IMR-90 (cell line): ENCODE measurements at regions not wholly inside any gene's neighbourhood (a gene's known extent, or its start where the extent isn't known, plus 50 kb on each side); places are given as distances from the start of the nearest gene placed in this dataset.

ENCODE experiments used
- BHLHE40 ChIP-seq: fragments of 150-350 bp; IDR thresholded peaks from 2 replicates; pipeline ENCODE4 v1.6.1; 2016; ENCODE audit warnings: mild to moderate bottlenecking, low read depth, low read length
- CEBPB ChIP-seq: IDR thresholded peaks from 2 replicates; pipeline ENCODE4 v1.6.1; 2012; ENCODE audit warnings: low read depth, low read length, improper control_type of control experiment
- MAZ ChIP-seq: IDR thresholded peaks from 2 replicates; pipeline ENCODE4 v1.6.1; 2012; ENCODE audit warnings: low read depth, mild to moderate bottlenecking, low read length, improper control_type of control experiment, moderate library complexity, borderline replicate concordance
- POLR2A ChIP-seq: IDR thresholded peaks from 2 replicates; pipeline ENCODE4 v1.6.1; 2012; ENCODE audit warnings: mild to moderate bottlenecking, low read depth, low read length
- TF ChIP-seq, protein P1 (sequence below): conservative IDR thresholded peaks from 2 replicates; pipeline ENCODE4 v1.5.1; 2012; ENCODE audit warnings: mild to moderate bottlenecking, low read depth, low read length, improper control_type of control experiment
- TF ChIP-seq, protein P2 (sequence below): fragments of 150-350 bp; IDR thresholded peaks from 2 replicates; pipeline ENCODE4 v1.6.1; 2016; ENCODE audit warnings: low read depth, mild to moderate bottlenecking, low read length, moderate library complexity, borderline replicate concordance

- TF ChIP-seq, protein P1, sequence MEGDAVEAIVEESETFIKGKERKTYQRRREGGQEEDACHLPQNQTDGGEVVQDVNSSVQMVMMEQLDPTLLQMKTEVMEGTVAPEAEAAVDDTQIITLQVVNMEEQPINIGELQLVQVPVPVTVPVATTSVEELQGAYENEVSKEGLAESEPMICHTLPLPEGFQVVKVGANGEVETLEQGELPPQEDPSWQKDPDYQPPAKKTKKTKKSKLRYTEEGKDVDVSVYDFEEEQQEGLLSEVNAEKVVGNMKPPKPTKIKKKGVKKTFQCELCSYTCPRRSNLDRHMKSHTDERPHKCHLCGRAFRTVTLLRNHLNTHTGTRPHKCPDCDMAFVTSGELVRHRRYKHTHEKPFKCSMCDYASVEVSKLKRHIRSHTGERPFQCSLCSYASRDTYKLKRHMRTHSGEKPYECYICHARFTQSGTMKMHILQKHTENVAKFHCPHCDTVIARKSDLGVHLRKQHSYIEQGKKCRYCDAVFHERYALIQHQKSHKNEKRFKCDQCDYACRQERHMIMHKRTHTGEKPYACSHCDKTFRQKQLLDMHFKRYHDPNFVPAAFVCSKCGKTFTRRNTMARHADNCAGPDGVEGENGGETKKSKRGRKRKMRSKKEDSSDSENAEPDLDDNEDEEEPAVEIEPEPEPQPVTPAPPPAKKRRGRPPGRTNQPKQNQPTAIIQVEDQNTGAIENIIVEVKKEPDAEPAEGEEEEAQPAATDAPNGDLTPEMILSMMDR, result no peak
- TF ChIP-seq, protein P2, sequence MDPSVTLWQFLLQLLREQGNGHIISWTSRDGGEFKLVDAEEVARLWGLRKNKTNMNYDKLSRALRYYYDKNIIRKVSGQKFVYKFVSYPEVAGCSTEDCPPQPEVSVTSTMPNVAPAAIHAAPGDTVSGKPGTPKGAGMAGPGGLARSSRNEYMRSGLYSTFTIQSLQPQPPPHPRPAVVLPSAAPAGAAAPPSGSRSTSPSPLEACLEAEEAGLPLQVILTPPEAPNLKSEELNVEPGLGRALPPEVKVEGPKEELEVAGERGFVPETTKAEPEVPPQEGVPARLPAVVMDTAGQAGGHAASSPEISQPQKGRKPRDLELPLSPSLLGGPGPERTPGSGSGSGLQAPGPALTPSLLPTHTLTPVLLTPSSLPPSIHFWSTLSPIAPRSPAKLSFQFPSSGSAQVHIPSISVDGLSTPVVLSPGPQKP, result no peak
- TF ChIP-seq POLR2A, result no peak
- no peak for TF ChIP-seq MAZ
- TF ChIP-seq BHLHE40, result no peak
- TF ChIP-seq CEBPB, result no peak
These were observed 190.5 kb upstream of the PLXNC1 start for GRCh38 chr12:93957870-93958269.
